Endothelial cell of umbilical vein (primary cell): ENCODE measurements at regions not wholly inside any gene's neighbourhood (a gene's known extent, or its start where the extent isn't known, plus 50 kb on each side); places are given as distances from the start of the nearest gene placed in this dataset.

Experiments used
- EZH2 ChIP-seq: IDR thresholded peaks from 2 replicates; pipeline ENCODE4 v1.6.1; 2012; ENCODE audit warnings: borderline replicate concordance, low read depth, mild to moderate bottlenecking, moderate library complexity, low read length, inconsistent platforms; ENCODE audit not compliant: severe bottlenecking
- TF ChIP-seq, protein P1 (sequence below), 2 donors: IDR thresholded peaks; 1 replicate in 1 of 2; 2 replicates in 1 of 2; pipeline ENCODE4 v1.5.1; 2011; ENCODE audit warnings: low read length in 2 of 2, mild to moderate bottlenecking in 2 of 2, moderate library complexity in 2 of 2, control low read depth in 1 of 2, inconsistent platforms in 1 of 2, low read depth in 1 of 2; ENCODE audit not compliant: insufficient read depth in 1 of 2; ENCODE audit errors: extremely low read depth in 1 of 2

DNA sequence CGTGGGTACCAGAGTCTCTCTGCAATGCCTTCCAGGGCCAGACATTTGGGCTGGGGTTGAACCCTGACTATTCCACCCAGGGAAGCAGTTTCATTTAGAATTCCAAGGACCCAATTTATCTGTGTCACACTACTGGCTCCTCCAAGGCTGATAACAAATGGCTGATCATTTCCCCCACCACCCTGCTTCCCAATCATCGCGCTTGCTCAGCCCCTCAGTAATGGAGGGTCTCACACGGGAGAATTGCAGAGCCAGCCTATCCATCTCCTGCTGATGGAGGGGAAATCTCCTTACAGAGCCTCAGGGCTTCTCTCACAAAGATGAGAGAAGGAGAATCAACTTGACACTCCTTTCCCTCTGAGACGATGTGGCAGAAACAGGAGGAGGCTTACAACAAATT, 78.4 kb upstream of the WSCD2 start:
- TF ChIP-seq, protein P1, sequence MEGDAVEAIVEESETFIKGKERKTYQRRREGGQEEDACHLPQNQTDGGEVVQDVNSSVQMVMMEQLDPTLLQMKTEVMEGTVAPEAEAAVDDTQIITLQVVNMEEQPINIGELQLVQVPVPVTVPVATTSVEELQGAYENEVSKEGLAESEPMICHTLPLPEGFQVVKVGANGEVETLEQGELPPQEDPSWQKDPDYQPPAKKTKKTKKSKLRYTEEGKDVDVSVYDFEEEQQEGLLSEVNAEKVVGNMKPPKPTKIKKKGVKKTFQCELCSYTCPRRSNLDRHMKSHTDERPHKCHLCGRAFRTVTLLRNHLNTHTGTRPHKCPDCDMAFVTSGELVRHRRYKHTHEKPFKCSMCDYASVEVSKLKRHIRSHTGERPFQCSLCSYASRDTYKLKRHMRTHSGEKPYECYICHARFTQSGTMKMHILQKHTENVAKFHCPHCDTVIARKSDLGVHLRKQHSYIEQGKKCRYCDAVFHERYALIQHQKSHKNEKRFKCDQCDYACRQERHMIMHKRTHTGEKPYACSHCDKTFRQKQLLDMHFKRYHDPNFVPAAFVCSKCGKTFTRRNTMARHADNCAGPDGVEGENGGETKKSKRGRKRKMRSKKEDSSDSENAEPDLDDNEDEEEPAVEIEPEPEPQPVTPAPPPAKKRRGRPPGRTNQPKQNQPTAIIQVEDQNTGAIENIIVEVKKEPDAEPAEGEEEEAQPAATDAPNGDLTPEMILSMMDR (IDR thresholded peaks at IDR 0.05; ENCODE audit: extremely low read depth in 1 of 2, insufficient read depth in 1 of 2, low read depth in 1 of 2, low read length in 2 of 2), result no peak
- no peak for TF ChIP-seq EZH2
